ENCODE measurements at regions not wholly inside any gene's neighbourhood (a gene's known extent, or its start where the extent isn't known, plus 50 kb on each side); places are given as distances from the start of the nearest gene placed in this dataset.

DNA sequence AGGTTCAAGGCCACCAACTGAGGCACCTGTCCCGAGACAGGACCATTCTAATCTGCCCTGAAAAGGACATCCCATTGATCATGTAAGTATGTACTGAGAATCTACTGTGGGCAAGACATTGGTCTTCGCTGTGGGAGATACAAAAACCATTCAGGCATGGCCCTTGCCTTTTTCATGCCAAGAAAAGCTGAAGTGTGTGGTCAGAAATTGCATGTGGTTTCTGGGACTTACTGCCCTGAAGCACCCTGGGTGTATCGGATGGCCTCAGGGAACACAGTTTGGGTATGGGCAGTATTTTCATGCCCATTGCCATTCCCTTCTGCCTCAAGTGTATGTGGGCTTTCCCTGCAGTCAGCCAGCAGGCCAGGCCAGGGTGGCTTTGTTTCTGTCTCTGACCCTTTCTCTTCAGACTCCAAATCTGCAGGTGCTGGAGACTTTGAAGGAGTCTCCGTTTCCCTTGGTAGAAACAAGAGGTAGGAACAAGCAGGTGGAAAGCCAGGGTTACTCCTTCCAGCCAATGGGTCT lies 285.7 kb downstream of the ZEB1 start:
- DNase-seq = no peak

DNA sequence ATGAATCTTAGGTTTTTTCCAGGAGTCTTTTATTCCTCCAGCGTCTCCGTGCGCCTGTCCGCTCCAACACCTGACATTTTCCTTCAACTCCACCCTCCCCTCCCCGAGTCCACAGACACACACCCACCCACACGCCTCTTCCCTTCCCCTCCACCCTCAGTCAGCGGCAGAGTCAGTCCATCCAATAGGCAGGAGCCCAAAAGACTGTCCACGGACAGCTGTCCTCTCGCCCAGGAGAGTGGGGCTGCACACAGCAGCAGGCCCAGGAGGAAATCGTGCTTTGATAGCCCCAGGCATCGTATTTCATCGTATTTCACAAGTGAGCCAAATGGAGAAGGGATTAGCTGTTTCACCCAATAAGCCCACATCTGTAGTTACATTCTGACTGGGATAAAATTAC lies 285.1 kb downstream of the ZEB1 start:
- no peak for DNase-seq

DNA sequence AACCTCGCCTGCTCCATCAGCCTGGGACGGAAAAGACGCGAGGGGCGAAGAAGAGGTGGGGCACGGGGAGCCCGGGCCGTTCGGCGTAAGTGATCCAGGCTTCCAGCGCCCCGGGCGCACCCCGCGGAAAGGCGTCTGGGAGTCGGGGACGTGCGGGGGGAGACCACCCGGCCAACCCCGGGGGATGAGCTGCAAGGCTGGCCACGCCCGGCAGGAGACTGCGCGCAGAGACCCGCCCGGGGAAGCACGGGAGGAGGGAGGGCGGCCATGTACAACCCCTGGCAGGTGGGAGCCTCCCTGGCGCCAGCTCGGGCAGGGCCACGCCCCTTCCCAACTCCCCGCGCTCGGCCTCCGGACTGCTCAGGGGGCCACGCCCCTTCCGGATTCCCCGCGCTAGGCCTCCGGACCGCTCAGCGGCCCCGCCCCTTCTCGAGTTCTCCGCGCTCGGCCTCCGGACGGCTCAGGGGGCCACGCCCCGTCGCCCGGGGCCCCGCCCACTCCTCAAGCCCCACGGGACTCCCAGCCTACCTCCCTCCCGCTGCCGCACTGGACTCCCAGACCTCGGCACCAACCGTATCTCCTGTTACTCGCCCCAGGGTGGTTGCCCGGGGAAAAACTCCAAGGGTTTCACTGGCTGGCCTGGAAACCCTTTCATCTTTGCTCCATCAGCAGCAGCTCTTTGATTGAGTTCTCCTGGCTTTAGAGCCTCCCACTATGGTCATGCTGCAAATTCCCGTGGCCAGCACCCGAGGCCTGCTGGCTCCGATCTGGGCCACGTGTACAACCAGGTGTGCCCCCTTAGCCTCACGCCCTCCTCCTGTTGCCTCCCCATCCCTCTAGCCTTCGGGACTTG lies 284.4 kb downstream of the ZEB1 start:
- DNase-seq = peak; percentile 41

DNA sequence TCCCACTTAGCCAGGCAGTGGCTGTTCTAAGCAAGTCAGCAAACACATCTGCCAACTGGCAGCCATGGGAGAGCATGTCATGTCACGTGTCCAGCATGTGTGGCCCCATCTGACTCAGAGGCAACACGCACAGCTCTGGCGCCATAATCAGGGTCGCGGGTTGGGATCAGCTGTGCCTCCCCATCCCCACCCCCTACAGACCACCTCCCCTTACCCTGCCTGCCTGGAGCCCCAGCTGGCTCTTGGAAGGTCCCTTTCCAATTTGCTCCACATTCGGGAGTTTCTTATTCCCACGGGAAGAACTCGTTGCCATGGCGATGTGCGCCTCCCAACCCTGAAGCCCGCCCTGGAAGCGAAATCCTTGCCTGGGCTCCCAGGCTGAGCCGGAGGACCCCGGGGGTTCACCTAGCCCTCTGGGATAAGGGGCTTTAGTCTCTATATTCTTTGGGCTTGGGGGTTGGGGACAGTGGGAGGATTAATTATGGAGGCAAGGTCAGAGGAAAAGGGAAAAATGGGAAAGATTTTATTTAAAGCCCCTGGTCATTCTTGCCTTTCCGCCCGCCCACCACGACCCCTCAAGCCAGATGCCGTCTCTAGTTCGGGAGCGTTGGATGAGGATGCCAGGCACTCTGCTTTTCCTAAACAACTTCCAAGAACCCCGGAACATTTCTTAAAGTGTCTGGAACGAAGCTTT lies 283.7 kb downstream of the ZEB1 start:
- DNase-seq = no peak

DNA sequence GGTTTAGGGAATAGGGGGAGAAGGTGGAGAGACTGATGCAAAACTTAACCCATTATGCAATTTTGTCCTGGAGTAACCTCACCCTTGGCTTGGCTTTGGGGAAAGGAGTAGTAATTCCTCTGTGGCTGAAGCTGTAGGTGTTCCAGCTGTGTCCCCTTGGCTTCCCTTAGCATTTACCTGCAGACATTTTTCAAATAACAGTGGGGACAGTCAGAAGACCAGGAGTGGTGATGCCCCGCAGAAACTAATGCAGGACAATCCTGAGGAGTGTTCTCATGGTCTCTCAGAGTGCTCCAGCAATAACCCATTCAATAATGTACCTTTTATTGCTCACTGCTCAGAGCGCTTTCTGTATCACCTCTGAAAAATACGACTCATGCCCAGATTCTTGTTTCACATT lies 282.1 kb downstream of the ZEB1 start:
- DNase-seq = no peak

DNA sequence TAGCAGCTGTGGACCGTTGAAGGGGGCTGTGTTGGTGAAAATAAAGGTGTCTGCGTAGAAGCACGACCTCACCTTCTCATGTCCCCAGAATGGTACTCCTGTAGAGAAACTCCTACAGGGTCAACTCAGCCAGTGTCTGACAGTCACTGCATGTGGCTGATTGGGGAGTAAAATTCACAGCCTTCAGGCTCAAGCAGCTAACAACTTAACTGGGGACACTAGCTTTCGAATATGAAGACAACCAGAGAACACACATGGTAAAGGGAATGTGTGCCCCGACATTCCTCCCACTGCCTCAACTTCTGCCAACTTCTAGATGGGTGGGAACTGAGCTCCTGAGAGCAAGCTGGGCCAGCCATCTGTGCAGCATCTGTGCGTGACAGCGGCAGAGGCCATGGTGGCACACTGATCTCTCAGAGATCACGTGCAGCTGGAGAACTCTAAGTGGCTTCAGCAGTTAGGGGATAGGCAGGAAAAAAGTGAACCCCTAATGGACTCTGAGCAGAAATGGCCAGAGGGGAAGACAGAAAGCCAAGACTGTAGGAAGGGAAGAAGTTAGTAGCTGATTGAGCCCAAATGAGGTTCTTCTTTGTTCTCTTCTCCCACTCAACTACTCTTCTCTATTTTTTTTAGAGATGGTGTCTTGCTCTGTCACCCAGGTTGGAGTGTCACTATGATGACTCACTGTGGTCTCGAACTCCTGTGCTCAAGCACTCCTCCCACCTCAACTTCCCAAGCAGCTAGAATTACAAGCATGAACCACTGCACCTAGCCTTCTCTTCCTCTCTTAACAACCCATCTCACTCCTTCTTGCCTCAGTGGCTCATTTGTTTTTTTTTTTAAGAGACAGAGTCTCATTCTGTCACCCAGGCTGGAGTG lies 280.8 kb downstream of the ZEB1 start:
- peak; percentile 15 for DNase-seq

DNA sequence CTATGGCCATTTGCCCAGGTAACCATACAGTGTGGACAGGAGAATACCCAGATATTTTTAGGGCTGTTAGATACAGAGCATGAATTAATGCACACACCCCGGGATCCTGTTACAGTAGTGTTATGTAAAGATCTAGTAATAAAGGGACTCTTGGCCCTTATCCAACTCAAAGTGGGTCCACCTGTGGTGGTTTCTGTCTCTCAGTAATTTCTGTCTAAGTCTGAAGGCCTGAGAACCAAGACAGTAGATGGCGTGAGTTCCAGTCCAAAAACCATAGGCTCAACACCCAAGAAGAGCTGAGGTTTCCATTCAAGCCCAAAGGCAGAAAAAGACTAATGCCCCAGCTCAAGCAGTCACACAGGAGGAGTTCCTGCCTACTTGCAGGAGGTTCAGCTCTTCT lies 277.7 kb downstream of the ZEB1 start:
- DNase-seq = no peak

DNA sequence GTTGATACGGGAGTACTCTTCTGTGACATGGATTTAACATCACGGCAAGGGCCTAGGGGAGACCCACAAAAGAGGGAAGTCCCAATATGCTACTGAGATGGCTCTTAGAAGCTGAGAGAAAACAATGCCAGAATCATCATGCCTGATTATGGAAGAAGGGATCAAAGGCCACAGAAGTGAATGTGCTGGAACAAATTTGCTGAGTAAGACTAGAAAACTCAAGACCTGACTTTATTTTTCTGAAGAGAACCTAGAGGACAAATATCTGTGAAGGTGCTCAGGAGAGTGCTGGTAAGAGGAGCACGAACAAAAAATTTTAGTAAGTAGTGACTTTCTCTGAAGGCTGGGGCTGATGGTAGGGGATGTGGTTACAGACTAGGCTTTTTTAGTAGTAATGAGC lies 277.0 kb downstream of the ZEB1 start:
- DNase-seq = no peak

DNA sequence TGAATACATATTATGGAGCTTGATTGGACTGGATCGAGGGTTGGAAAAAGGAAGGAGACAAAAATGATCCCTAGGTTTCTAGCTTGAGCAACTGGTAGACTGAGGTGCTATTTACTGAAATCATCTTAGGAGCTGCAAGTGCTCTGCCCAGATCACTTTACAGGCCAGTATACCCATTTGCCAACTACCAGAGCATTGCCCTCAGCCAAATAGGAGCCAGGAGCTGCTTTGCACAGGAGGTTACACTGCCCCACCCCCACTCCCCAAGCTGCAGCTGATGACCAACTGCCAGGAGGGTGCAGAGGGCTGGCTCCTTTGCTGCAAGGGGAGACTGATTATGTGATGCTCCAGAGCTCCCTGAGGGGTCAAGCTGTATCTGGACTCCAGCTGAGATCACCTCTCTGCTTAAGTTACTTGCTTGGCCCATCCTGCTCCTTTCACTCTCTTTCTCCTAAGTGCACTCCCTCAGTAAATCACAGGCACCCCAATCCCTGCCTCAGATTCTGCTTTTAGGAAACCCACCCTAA lies 275.4 kb downstream of the ZEB1 start:
- no peak for DNase-seq

DNA sequence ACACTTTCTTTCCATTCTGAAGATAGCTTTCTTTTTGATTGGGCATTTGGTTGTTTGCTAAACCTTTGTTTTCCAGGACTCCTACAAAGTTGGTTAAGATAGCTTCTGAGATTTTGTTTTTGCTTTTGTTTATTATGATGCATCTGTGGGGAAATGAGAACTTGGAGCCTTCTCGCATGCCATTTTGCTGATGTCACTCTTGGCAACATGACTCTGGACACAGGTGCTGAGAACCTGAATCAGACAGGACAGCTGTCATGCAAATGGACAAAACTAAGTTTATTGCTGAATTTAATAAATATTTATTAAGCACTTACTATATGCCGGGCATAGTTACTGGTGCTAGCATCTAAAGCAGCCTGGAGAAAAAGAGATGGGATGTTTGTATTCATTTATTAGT lies 274.1 kb downstream of the ZEB1 start:
- no peak for DNase-seq

DNA sequence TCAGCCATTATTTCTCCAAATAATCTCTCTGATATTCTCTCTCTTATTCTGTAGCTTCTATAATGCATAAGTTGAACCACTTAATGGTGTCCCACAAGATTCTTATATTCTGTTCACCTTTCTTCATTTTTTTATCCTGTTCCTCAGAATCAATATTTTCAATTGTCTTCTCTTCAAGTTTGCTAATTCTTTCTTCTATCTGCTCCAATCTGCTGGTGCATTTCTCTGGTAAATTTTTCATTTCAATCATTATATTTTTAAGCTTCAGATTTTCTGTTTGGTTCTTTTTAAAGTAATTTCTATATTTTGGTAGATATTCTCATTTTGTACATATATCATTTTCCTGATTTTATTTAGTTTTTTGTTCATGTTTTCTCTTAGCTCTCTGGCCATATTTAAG lies 272.6 kb downstream of the ZEB1 start:
- no peak for DNase-seq

DNA sequence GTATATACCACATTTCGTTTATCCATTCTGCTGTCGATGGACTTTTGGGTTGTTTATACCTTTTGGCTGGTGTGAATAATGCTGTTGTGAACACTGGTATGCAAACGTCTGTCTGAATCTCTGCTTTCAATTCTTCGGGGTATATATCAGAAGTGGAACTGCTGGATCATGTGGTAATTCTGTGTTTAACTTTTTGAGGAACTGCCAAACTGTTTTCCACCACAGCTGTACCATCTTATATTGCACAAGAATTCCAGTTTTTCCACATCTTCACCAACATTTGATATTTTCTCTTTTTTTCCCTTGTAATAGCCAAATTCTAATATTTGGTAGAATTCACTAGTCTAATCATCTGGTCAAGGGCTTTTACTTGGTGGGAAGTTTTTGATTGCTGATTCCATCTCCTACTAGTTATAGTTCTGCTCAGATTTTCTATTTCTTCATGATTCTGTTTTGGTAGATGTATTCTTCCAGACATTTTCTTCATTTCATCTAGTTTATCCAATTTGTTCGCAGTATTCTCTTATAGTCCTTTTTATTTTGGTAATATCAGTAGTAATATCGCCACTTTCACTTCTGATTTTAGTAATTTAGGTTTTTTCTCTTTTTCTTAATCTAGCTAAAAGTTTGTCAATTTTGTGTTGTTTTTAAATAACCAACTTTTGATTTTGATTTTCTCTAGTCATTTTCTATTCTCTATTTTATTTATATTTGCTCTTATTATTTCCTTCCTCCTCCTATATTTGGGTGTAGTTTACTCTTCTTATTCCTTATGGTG lies 271.2 kb downstream of the ZEB1 start:
- no peak for DNase-seq

DNA sequence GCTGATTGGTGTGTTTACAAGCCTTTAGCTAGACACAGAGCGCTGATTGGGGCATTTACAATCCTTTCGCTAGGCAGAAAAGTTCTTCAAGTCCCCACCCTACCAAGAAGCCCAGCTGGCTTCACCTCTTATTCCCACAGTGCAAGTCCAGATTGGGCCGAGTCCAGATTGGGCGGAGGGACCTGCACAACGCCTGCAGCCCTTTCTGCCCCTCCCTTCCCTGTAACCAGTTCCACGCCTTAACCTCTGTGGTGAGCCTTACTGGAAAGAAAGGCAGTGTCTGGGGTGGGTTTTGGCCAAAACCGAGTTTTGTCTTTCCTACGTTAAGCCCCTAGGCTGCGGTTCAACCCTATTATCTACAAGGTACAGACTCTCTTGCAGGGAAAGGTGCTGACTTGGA lies 268.7 kb downstream of the ZEB1 start:
- DNase-seq = no peak

DNA sequence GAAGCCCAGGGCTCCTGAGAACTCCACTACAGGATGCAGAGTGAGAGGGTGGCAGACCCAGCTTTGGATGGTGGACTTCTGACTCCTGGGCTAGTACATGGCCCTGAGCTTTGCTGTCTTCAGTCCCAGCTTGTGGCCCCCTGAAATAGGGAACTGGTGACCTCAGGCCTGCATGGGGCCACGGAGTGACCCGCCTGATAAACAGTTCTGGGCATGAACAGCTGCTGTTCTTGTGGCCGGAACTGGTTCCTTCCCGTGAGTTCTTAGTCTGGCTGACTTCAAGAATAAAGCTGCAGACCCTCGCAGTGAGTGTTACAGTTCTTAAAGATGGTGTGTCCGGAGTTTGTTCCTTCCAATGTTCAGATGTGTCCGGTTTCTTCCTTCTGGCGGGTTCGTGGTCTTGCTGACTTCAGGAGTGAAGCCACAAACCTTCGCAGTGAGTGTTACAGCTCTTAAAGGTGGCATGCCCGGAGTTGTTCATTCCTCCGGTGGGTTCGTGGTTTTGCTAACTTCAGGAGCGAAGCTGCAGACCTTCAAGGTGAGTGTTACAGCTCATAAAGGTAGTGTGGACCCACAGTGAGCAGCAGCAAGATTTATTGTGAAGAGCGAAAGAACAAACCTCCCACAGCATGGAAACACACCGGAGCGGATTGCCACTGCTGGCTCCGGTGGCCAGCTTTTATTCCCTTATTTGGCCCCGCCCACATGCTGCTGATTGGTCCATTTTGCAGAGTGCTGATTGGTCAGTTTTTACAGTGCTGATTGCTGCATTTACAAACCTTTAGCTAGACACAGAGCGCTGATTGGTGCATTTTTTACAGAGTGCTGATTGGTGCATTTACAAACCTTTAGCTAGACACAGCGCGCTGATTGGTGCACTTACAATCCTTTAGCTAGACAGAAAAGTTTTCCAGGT lies 268.0 kb downstream of the ZEB1 start:
- DNase-seq = no peak

DNA sequence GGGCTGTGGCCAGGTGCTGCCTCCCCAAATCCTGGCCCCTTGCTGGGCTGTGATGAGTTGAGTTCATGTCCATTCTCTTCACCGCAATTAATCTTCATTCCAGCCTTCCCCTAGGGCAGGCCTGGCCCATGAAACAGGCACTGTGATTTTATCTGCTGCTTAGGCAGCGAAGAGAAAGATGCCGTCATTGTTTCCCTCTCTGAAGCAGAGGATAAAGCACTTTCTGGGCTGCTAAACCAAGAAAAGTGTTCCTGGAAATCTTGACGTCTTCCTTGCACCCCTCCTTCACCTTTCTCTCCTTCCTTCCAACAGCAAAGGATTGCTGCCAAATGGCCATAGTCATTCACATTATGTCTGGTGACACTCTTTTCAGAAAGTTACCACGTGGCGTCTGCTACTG lies 265.9 kb downstream of the ZEB1 start:
- no peak for DNase-seq

DNA sequence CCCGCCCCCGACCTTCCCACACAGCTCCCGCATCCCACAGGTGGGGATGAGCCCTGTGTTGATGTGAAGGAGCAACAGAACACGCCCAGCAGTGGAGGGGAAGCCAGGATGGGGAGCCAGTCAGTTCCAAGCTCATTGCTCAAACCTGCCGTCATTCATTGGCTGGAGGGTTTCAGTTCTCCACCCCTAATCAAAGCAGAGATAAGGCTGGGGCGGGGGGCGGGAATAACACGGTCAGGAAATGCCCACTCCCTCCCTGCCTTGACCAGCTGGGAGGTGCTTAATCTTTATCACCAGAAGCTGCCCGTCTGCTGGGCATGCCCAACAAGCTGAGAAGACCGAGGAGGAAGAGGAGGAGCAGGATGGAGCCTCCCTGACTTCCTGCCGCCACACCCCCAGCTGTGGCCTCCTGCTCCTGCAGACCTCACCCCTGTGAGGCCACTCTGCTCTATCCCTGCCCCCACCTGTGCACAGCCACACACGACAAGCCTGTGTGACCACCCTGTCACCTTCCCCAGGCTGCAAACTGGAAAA lies 265.1 kb downstream of the ZEB1 start:
- peak; percentile 26 for DNase-seq

DNA sequence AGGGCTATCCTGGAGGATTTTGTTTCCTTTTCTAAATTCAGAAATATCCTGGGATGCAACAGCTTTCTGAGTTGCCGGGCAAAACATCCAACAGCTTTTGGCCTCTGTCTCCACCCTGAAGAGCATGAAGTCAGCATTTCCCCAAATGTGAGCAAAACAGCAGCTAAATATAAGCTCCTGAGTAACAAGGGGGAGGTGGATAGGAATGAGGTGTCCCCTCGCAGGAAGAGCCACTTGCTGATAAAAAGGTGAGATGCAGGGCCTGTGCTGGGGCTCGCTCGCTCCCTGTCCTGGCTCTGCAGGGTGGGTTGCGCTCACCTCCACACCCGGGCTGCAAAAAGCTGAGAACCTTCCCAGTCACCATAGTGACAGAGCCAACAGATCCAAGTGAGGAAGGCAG lies 264.3 kb downstream of the ZEB1 start:
- DNase-seq = no peak

DNA sequence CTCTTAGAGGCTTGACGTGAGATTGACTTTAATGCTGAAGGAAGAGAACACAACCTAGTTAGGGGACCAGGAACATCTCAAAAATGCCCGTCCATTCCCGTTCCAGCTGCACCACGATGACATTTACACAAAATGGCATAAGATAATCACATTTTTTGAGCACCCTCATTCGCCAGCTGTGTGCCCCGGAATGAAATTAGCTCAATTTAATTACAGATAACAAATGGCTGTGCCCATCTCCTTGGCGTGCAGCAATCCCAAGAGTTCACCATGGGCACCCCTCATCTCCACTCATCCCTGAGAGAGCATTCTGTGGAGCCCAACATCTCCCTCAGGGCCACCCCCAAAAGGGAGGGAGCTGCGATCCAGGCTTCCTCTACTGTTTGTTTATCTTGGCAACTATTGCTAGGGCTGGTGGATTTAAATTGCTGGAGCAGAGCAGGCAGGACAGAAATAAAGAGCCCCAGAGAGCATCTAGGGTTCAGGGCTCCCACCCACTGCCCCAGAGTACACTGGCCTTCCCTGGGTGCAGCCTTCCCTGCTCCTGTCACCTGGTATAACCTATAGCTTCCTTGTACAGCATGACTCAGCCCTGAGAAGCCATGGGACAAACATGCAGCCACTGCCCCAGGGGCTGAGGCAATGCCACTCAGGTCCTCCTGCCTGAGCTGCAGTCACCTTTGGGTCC lies 263.5 kb downstream of the ZEB1 start:
- no peak for DNase-seq

DNA sequence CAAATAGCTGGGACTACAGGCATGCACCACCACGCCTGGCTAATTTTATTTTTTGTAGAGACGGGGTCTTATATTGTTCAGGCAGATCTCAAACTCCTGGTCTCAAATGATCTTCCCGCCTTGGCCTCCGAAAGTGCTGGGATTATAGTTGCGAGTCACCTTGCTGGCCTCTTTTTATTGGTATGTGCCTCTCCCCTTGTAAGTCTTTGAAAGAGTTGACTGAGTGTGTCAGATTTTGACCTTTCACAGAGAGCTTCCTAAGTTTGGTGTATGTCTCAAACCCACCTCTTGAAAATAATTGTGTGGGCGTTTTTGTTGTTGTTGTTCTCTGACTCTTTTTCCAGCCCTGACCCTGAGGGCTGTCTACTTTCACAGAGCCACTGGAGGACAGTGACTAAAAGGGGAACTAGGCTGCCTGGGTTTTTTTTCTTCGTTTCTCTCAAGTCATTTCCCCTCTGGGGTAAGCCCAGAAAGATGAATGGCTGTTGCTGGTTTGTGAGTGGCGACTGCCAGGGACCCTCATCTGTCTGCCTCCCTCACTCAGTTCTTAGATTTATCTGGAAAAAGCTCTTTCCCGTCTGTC lies 262.8 kb downstream of the ZEB1 start:
- peak; percentile 35 for DNase-seq

DNA sequence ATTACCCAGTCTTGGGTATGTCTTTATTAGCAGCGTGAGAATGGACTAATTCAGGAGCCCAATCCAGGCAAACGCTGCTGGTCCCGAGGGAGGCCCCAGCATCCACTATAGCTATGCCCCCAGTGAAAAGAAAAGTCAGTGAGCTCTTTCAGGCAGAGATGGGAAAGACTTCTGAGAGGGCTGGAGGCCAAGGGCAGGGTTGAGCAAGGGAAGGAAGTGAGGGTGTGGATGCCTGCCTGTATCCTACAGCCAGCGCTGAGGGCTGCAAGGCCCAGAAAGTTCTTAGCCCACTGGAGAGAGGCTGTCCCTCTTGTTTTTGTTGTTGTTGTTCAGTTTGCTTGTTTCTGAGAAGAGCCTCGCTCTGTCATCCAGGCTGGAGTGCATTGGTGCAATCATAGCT lies 261.6 kb downstream of the ZEB1 start:
- DNase-seq = no peak
